ENCODE measurements at regions not wholly inside any gene's neighbourhood (a gene's known extent, or its start where the extent isn't known, plus 50 kb on each side); places are given as distances from the start of the nearest gene placed in this dataset.

GRCh38 chr16:79473456-79473855, 127.1 kb downstream of the MAF start:
- TF ChIP-seq CTCF (IDR thresholded peaks at IDR 0.05) (no peak), POLR2A (IDR thresholded peaks at IDR 0.05) (no peak)
